ENCODE measurements at regions not wholly inside any gene's neighbourhood (a gene's known extent, or its start where the extent isn't known, plus 50 kb on each side); places are given as distances from the start of the nearest gene placed in this dataset.

DNA sequence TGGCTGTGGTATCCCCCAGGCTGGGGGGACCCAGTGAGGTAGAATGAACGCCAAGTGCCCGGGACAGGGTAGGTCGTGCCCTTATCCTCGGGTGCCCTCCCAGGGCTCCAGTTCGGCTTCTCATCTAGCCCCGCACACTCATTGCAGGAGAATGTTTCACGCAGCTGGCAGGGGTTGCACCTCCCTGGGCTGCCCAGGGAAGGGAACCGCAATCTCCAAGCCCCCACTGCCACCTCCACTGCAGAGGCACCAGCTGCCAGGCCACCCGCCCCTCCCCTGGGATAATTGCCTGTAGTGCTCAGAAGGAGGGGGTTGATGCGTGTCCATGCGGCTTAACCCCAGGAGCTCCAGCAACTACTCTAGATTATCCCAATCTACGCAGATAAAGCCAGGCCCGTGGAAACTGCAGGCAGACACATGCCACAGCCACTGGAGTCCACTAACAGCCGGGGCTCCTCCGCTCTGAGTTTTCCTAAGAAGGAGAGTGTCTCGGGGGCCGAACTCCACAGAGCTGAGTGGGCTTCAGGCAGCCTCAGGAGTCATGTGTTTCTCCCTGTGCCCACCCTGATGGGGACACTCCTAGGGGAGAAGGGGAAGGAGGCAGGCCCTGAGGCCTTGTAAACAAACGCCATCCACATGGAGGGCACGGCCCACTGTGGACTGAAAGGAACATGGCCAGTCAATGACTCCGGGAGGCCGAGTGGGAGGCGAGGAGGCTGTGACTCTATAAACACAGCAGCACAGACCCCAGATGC is 137.2 kb upstream of the IQSEC1 start:
- Histone ChIP-seq H3K27me3 (peaks cover 44% of the 10 kb centered on the region), H3K4me1 (no peaks in the 10 kb centered on the region), H3K36me3 (no peaks in the 10 kb centered on the region), H3K4me3 (no peak overlapping the region), H3K9me3 (no peaks in the 10 kb centered on the region), H3K27ac (no peak overlapping the region)
- WGBS, 2 donors (ENCODE audit: low coverage in 1 of 2) = 74% methylated on average over 3 of the region's 22 CpGs; no CpG with 5 or more reads in 1 of the 2 donors
- TF ChIP-seq EP300 (IDR thresholded peaks at IDR 0.05) (no peak), POLR2A (IDR thresholded peaks at IDR 0.05) (no peak), POLR2AphosphoS5 (IDR thresholded peaks at IDR 0.05) (no peak)
- TF ChIP-seq, protein P1, sequence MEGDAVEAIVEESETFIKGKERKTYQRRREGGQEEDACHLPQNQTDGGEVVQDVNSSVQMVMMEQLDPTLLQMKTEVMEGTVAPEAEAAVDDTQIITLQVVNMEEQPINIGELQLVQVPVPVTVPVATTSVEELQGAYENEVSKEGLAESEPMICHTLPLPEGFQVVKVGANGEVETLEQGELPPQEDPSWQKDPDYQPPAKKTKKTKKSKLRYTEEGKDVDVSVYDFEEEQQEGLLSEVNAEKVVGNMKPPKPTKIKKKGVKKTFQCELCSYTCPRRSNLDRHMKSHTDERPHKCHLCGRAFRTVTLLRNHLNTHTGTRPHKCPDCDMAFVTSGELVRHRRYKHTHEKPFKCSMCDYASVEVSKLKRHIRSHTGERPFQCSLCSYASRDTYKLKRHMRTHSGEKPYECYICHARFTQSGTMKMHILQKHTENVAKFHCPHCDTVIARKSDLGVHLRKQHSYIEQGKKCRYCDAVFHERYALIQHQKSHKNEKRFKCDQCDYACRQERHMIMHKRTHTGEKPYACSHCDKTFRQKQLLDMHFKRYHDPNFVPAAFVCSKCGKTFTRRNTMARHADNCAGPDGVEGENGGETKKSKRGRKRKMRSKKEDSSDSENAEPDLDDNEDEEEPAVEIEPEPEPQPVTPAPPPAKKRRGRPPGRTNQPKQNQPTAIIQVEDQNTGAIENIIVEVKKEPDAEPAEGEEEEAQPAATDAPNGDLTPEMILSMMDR (IDR thresholded peaks at IDR 0.05) = no peak
- no peak for ATAC-seq

DNA sequence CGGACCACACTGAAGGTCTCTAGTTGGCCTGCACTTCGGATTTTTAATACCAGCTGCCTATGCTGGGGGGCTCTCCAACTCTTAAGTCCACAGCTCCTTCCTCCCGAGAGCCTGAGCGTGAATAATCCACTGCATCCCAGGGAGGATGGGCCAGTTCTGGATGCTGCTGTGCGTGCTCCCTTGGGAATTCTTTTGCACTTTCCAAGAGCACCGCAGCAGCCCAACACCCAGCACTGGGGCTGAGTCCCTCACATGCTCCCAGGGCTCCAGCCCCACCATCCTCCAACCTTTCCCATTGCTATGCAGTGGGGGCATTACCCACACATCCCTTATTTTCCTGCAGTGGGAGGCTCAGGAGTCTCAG is 136.4 kb upstream of the IQSEC1 start:
- H3K4me3 ChIP-seq = no peak overlapping the region
- WGBS, 2 donors (ENCODE audit: low coverage in 1 of 2) = 20 to 60% methylated on average over 1 of the region's 6 CpGs
- H3K27me3 ChIP-seq = peaks cover 52% of the 10 kb centered on the region
- no peaks in the 10 kb centered on the region for H3K9me3 ChIP-seq
- no peaks in the 10 kb centered on the region for H3K36me3 ChIP-seq
- TF ChIP-seq, protein P1 (IDR thresholded peaks at IDR 0.05) = no peak
- TF ChIP-seq POLR2A (IDR thresholded peaks at IDR 0.05) (no peak), EP300 (IDR thresholded peaks at IDR 0.05) (no peak), POLR2AphosphoS5 (IDR thresholded peaks at IDR 0.05) (no peak)
- H3K27ac ChIP-seq = no peak overlapping the region
- no peaks in the 10 kb centered on the region for H3K4me1 ChIP-seq
- no peak for ATAC-seq

DNA sequence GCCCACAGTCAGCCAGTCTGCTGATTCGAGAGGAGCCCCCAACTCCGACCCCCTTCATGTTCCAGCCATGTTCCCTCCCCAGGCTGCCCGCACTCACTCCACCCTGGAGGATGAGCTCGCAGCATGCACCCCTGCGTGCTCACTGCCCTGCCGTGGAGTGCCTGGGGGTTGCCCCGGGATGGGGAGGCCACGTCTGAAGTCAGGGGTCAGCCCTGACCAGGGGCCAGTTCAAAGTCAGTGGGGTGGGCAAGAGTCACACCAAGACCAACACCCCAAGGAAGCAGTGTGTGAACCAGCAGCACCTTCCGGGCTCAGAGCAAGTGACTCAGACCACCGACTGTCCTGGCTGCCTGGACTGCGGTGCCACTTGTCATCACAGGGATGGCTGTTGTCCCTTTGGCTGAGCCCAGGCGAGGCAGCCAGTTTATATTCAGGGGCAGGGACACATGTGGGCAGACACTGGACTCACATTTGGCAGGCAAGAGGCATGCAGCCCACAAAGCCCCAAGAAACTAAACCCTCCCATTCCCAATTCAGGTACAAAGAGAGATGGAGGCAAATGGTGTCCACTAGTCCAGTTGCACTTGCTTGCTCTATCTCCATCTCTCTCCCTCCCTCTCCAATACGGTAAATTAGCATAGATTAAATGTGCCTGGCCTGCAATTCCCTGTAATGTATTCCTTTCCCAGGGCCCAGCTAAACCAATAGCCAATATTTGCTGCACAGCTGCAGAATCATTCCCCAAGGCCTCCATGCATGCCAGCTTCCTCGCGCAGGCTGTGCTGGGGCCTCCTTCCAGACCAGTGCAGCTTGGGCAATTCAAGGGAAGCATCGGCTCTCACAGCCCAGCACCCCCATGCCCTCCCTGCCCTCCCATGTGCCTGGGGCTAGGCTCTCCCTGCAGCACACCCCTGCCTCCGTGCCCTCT is 135.7 kb upstream of the IQSEC1 start:
- H3K4me3 ChIP-seq = no peak overlapping the region
- TF ChIP-seq, protein P1 (IDR thresholded peaks at IDR 0.05) = no peak
- TF ChIP-seq EP300 (IDR thresholded peaks at IDR 0.05) (no peak), POLR2AphosphoS5 (IDR thresholded peaks at IDR 0.05) (no peak), POLR2A (IDR thresholded peaks at IDR 0.05) (no peak)
- no peaks in the 10 kb centered on the region for H3K36me3 ChIP-seq
- H3K9me3 ChIP-seq = no peaks in the 10 kb centered on the region
- ATAC-seq = no peak
- H3K27me3 ChIP-seq = peaks cover 52% of the 10 kb centered on the region
- 63 to 65% methylated on average over 1 of the region's 17 CpGs for WGBS, 2 donors (ENCODE audit: low coverage in 1 of 2)
- H3K4me1 ChIP-seq = no peaks in the 10 kb centered on the region
- H3K27ac ChIP-seq = no peak overlapping the region

DNA sequence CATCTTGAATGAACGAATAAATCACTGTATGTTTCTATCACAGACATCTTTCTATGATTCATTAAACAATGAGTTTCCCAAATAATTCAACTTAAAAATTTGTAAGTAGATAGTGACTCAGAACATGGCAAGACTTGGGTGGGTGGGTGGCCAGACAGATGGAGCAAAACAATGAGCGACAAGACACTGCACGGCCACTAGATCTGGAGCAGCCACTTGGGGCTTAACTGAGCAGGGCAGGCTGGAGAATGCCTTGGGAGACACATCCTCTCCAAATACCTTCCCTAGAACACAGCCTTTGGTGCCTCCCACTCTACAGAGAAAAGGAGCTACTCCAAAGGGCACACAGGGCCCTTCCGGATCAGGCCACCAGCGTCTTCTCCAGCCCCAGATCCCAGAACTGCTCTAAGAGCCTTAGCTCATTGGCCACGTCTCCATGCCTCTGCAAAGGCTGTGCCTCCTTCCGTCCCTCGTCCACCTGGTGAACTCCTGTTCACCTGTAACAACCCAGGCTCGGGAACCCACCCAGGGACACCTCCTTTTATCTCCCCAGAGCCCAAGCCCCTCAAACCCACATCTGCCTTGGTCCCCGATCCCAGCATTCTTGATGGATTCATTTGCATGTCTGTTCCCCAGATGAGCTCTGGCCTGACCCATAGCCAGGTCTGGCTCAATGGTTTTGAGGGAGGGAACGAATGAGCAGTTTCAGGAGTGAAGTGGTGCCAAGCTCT is 134.9 kb upstream of the IQSEC1 start:
- Histone ChIP-seq H3K27me3 (peaks cover 57% of the 10 kb centered on the region), H3K27ac (no peak overlapping the region), H3K4me1 (no peaks in the 10 kb centered on the region), H3K4me3 (no peak overlapping the region), H3K36me3 (no peaks in the 10 kb centered on the region), H3K9me3 (no peaks in the 10 kb centered on the region)
- 72 to 100% methylated on average over 1 to 9 of the region's 11 CpGs for WGBS, 2 donors (ENCODE audit: low coverage in 1 of 2)
- ATAC-seq = no peak
- TF ChIP-seq POLR2AphosphoS5 (IDR thresholded peaks at IDR 0.05) (no peak), POLR2A (IDR thresholded peaks at IDR 0.05) (no peak), EP300 (IDR thresholded peaks at IDR 0.05) (no peak)
- TF ChIP-seq, protein P1 (IDR thresholded peaks at IDR 0.05) = no peak

All from gastroesophageal sphincter (tissue), 4 donors.